CD14-positive monocyte (primary cell): ENCODE measurements at regions not wholly inside any gene's neighbourhood (a gene's known extent, or its start where the extent isn't known, plus 50 kb on each side); places are given as distances from the start of the nearest gene placed in this dataset.

Source experiments
- DNase-seq, 3 donors: peaks; one replicate each; pipeline ENCODE4 v3.0.0-alpha.2; 2011 to 2022
- H2AFZ ChIP-seq: 2 replicates; pipeline ENCODE4 v1.6.0; 2012; ENCODE audit warnings: mild to moderate bottlenecking, low read depth, low read length, inconsistent platforms; ENCODE audit not compliant: insufficient read depth, poor library complexity, severe bottlenecking
- H3K27ac ChIP-seq, 2 donors: 1 replicate in 1 of 2; 2 replicates in 1 of 2; pipeline ENCODE4 v1.5.1; 2012 to 2013; ENCODE audit warnings: low read length in 2 of 2, control low read depth in 1 of 2, inconsistent platforms in 1 of 2, low read depth in 1 of 2, mild to moderate bottlenecking in 1 of 2
- H3K27me3 ChIP-seq, 2 donors: one replicate each; pipeline versions ENCODE4 v1.6.0 to v1.6.1; 2011 to 2013; ENCODE audit warnings: low read length in 2 of 2; ENCODE audit not compliant: control insufficient read depth in 2 of 2, insufficient read depth in 2 of 2
- H3K36me3 ChIP-seq, 2 donors: replicated peaks in 1 of 2; 1 replicate in 1 of 2; 2 replicates in 1 of 2; pipeline versions ENCODE4 v1.5.1 to v1.6.1; 2012 to 2013; ENCODE audit warnings: low read length in 2 of 2, control low read depth in 1 of 2, inconsistent platforms in 1 of 2, mild to moderate bottlenecking in 1 of 2; ENCODE audit not compliant: insufficient read depth in 2 of 2, control insufficient read depth in 1 of 2
- H3K4me1 ChIP-seq, 2 donors: 1 replicate in 1 of 2; 2 replicates in 1 of 2; pipeline versions ENCODE4 v1.5.1 to v1.6.1; 2012 to 2013; ENCODE audit warnings: low read length in 2 of 2, control low read depth in 1 of 2, inconsistent platforms in 1 of 2, mild to moderate bottlenecking in 1 of 2, moderate library complexity in 1 of 2; ENCODE audit not compliant: insufficient read depth in 2 of 2, control insufficient read depth in 1 of 2
- H3K4me2 ChIP-seq: replicated peaks from 2 replicates; pipeline ENCODE3; 2012; ENCODE audit warnings: low read length, moderate library complexity, mild to moderate bottlenecking; ENCODE audit not compliant: poor library complexity, severe bottlenecking; ENCODE audit errors: extremely low read depth
- H3K4me3 ChIP-seq, 3 experiments: fragments of 200-600 bp in 1 of 3; sonication (generic) in 1 of 3; replicated peaks in 1 of 3; 1 replicate in 2 of 3; 2 replicates in 1 of 3; pipeline ENCODE4 v1.5.1; 2011 to 2013; ENCODE audit warnings: low read length in 3 of 3, mild to moderate bottlenecking in 3 of 3, control low read depth in 2 of 3, low read depth in 2 of 3, inconsistent platforms in 1 of 3, moderate library complexity in 1 of 3
- H3K79me2 ChIP-seq: 2 replicates; pipeline ENCODE4 v1.6.0; 2012; ENCODE audit warnings: mild to moderate bottlenecking, control low read depth, inconsistent platforms, low read length, moderate library complexity; ENCODE audit not compliant: insufficient read depth
- H3K9ac ChIP-seq: 2 replicates; pipeline ENCODE4 v1.6.0; 2017; ENCODE audit warnings: low read length, mild to moderate bottlenecking; ENCODE audit not compliant: insufficient read depth, poor library complexity, severe bottlenecking
- H3K9me3 ChIP-seq, 2 donors: replicated peaks in 1 of 2; 1 replicate in 1 of 2; 2 replicates in 1 of 2; pipeline versions ENCODE4 v1.5.1 to v1.6.1; 2012 to 2013; ENCODE audit warnings: low read length in 2 of 2, control low read depth in 1 of 2; ENCODE audit not compliant: control insufficient read depth in 1 of 2, insufficient read depth in 1 of 2
- H4K20me1 ChIP-seq: 2 replicates; pipeline ENCODE4 v1.6.0; 2012; ENCODE audit warnings: mild to moderate bottlenecking, low read length, control low read depth, moderate library complexity; ENCODE audit not compliant: insufficient read depth
- H3K27ac Mint-ChIP-seq, 7 donors: one replicate each; pipeline ENCODE4 v1.8.0; 2020; ENCODE audit warnings: mild to moderate bottlenecking in 7 of 7, mixed read lengths in 7 of 7, moderate library complexity in 6 of 7, inconsistent platforms in 2 of 7
- H3K27me3 Mint-ChIP-seq, 3 donors: one replicate each; pipeline ENCODE4 v1.8.0; 2021 to 2022; ENCODE audit warnings: low read depth in 3 of 3, mild to moderate bottlenecking in 3 of 3, mixed read lengths in 3 of 3, moderate library complexity in 3 of 3, inconsistent platforms in 1 of 3
- H3K36me3 Mint-ChIP-seq, 2 donors: one replicate each; pipeline ENCODE4 v1.8.0; 2020; ENCODE audit warnings: mixed read lengths in 2 of 2, inconsistent platforms in 1 of 2, mild to moderate bottlenecking in 1 of 2
- H3K4me1 Mint-ChIP-seq: one replicate; pipeline ENCODE4 v1.8.0; 2020; ENCODE audit warnings: mild to moderate bottlenecking, mixed read lengths
- H3K4me3 Mint-ChIP-seq, 2 donors: one replicate each; pipeline ENCODE4 v1.8.0; 2020; ENCODE audit warnings: mild to moderate bottlenecking in 2 of 2, mixed read lengths in 2 of 2, moderate library complexity in 1 of 2
- H3K9me3 Mint-ChIP-seq, 7 donors: one replicate each; pipeline ENCODE4 v1.8.0; 2020 to 2022; ENCODE audit warnings: mixed read lengths in 7 of 7, mild to moderate bottlenecking in 6 of 7, moderate library complexity in 6 of 7, inconsistent platforms in 2 of 7
- CTCF ChIP-seq: fragments of 200-600 bp; IDR thresholded peaks from one replicate; pipeline ENCODE4 v1.8.0; 2022; ENCODE audit warnings: antibody characterized with exemption, mild to moderate bottlenecking
- WGBS: methylation state at CpG from one replicate; pipeline ENCODE4 v1.1.5; 2013; ENCODE audit warnings: missing lambda C conversion rate; ENCODE audit not compliant: insufficient coverage; 5-methylcytosine and 5-hydroxymethylcytosine counted together
- intact Hi-C, 2 donors: fragments of 100-400 bp; cut with micrococcal nuclease; formaldehyde crosslinking; loops; one replicate each; pipeline versions ENCODE4 v1.15.0 to v1.15.1; 2023

GRCh38 chr22:22394591-22394990 is 114.0 kb downstream of the ZNF280B start:
- Histone ChIP-seq H4K20me1 (no peaks in the 10 kb centered on the region), H3K4me2 (no peak overlapping the region), H3K36me3 (no peaks in the 10 kb centered on the region), H3K4me1 (no peaks in the 10 kb centered on the region), H3K27ac (no peak overlapping the region), H3K9me3 (peaks cover 0 to 3% of the 10 kb centered on the region in 2 donors), H3K79me2 (no peaks in the 10 kb centered on the region), H3K9ac (no peak overlapping the region), H2AFZ (no peak overlapping the region), H3K27me3 (peaks cover 0 to 3% of the 10 kb centered on the region in 2 donors), H3K4me3 (no peak overlapping the region)
- no peak for DNase-seq
- no peak for TF ChIP-seq CTCF
- no peak overlapping the region for H3K27ac Mint-ChIP-seq
- WGBS, result 100% methylated on average over 1 of the region's 1 CpG
- no peak overlapping the region for H3K4me3 Mint-ChIP-seq
- intact Hi-C loops, result no loop called here
- no peaks in the 10 kb centered on the region for H3K36me3 Mint-ChIP-seq
- peaks cover 4 to 19% (median 6%) of the 10 kb centered on the region in 3 donors for H3K27me3 Mint-ChIP-seq
- peaks cover 2 to 14% (median 3%) of the 10 kb centered on the region in 7 donors for H3K9me3 Mint-ChIP-seq
- H3K4me1 Mint-ChIP-seq, result no peaks in the 10 kb centered on the region

GRCh38 chr22:22395245-22395644 is 113.3 kb downstream of the ZNF280B start:
- no peaks in the 10 kb centered on the region for H3K79me2 ChIP-seq
- H4K20me1 ChIP-seq, result no peaks in the 10 kb centered on the region
- 60% methylated on average over 2 of the region's 3 CpGs for WGBS
- H3K36me3 Mint-ChIP-seq, result no peaks in the 10 kb centered on the region
- H3K9me3 Mint-ChIP-seq, result peaks cover 2 to 14% (median 3%) of the 10 kb centered on the region in 7 donors
- intact Hi-C loops, result loop anchor here in 1 of 2 donors (5.0 kb wide), 1 partner anchor 43 kb away; no protein-coding TSS in a partner anchor
- H3K9ac ChIP-seq, result no peak overlapping the region
- H3K27ac Mint-ChIP-seq, result no peak overlapping the region
- H3K4me1 ChIP-seq, result no peaks in the 10 kb centered on the region
- H3K4me2 ChIP-seq, result no peak overlapping the region
- H3K36me3 ChIP-seq, result no peaks in the 10 kb centered on the region
- H3K27ac ChIP-seq, result no peak overlapping the region
- no peak overlapping the region for H2AFZ ChIP-seq
- peak in 1 of 3 donors; percentile 11 for DNase-seq
- peaks cover 0 to 3% of the 10 kb centered on the region in 2 donors for H3K27me3 ChIP-seq
- H3K4me1 Mint-ChIP-seq, result no peaks in the 10 kb centered on the region
- no peak overlapping the region for H3K4me3 Mint-ChIP-seq
- no peak overlapping the region for H3K4me3 ChIP-seq
- peaks cover 4 to 19% (median 6%) of the 10 kb centered on the region in 3 donors for H3K27me3 Mint-ChIP-seq
- peaks cover 0 to 3% of the 10 kb centered on the region in 2 donors for H3K9me3 ChIP-seq
- no peak for TF ChIP-seq CTCF
